Stimulated activated effector memory CD8-positive, alpha-beta T cell treated with anti-CD3 and anti-CD28 coated beads, Interleukin-12 subunit alpha, Interleukin-12 subunit beta, amount 100 ng/mL, for 72 hours (primary cell): ENCODE measurements at regions not wholly inside any gene's neighbourhood (a gene's known extent, or its start where the extent isn't known, plus 50 kb on each side); places are given as distances from the start of the nearest gene placed in this dataset.
"Not testable (repeated sequence)": the region's sequence is repeated elsewhere in the genome, so short reads cannot be mapped to it uniquely, and the experiment has no call there.

Experiments
- ATAC-seq: fragments of 150-1000 bp; cut with Tn5 transposase; 2 replicates; pipeline ENCODE4 v1.10.0; 2021
- DNase-seq, 2 donors: peaks; one replicate each; pipeline ENCODE4 v3.0.0; 2021 to 2022; ENCODE audit warnings: low spot score in 2 of 2
- H3K27ac Mint-ChIP-seq: one replicate; pipeline ENCODE4 v1.8.0; 2022; ENCODE audit warnings: mild to moderate bottlenecking, mixed read lengths
- H3K36me3 Mint-ChIP-seq: one replicate; pipeline ENCODE4 v1.8.0; 2022; ENCODE audit warnings: mild to moderate bottlenecking, mixed read lengths
- H3K4me1 Mint-ChIP-seq: one replicate; pipeline ENCODE4 v1.8.0; 2022; ENCODE audit warnings: mixed read lengths
- H3K4me3 Mint-ChIP-seq: one replicate; pipeline ENCODE4 v1.8.0; 2022; ENCODE audit warnings: mild to moderate bottlenecking, mixed read lengths
- H3K9me3 Mint-ChIP-seq: one replicate; pipeline ENCODE4 v1.8.0; 2022; ENCODE audit warnings: mixed read lengths

GRCh38 chr6:101070044-101070608 lies 189.0 kb upstream of the ASCC3 start:
- no peaks in the 10 kb centered on the region for H3K36me3 Mint-ChIP-seq
- DNase-seq (no peak), ATAC-seq (no peak)
- H3K27ac Mint-ChIP-seq: no peak overlapping the region
- H3K9me3 Mint-ChIP-seq: peaks cover under 1% of the 10 kb centered on the region
- no peaks in the 10 kb centered on the region for H3K4me1 Mint-ChIP-seq
- H3K4me3 Mint-ChIP-seq: no peak overlapping the region

- no peaks in the 10 kb centered on the region for H3K4me1 Mint-ChIP-seq
- H3K9me3 Mint-ChIP-seq: peaks cover 5% of the 10 kb centered on the region
- no peak overlapping the region for H3K4me3 Mint-ChIP-seq
- ATAC-seq: no peak
- H3K27ac Mint-ChIP-seq: no peak overlapping the region
- no peaks in the 10 kb centered on the region for H3K36me3 Mint-ChIP-seq
- DNase-seq: no peak
Observed at GRCh38 chr6:101077344-101077743, 196.2 kb upstream of the ASCC3 start.

- DNase-seq (no peak), ATAC-seq (no peak)
- H3K4me1 Mint-ChIP-seq: no peaks in the 10 kb centered on the region
- H3K36me3 Mint-ChIP-seq: no peaks in the 10 kb centered on the region
- peaks cover 5% of the 10 kb centered on the region for H3K9me3 Mint-ChIP-seq
- no peak overlapping the region for H3K4me3 Mint-ChIP-seq
- H3K27ac Mint-ChIP-seq: no peak overlapping the region
Observed at GRCh38 chr6:101079696-101080270, 198.7 kb upstream of the ASCC3 start.

GRCh38 chr6:101080597-101080996 lies 199.5 kb upstream of the ASCC3 start:
- no peaks in the 10 kb centered on the region for H3K4me1 Mint-ChIP-seq
- H3K36me3 Mint-ChIP-seq: no peaks in the 10 kb centered on the region
- H3K4me3 Mint-ChIP-seq: no peak overlapping the region
- DNase-seq (no peak), ATAC-seq (no peak)
- no peak overlapping the region for H3K27ac Mint-ChIP-seq
- peaks cover 5% of the 10 kb centered on the region for H3K9me3 Mint-ChIP-seq

GRCh38 chr6:101083533-101084175 lies 202.5 kb upstream of the ASCC3 start:
- H3K27ac Mint-ChIP-seq: no peak overlapping the region
- H3K4me1 Mint-ChIP-seq: no peaks in the 10 kb centered on the region
- H3K36me3 Mint-ChIP-seq: no peaks in the 10 kb centered on the region
- no peak for DNase-seq
- peaks cover 3% of the 10 kb centered on the region for H3K9me3 Mint-ChIP-seq
- H3K4me3 Mint-ChIP-seq: no peak overlapping the region
- ATAC-seq: no peak

GRCh38 chr6:101085327-101085726 lies 204.2 kb upstream of the ASCC3 start:
- ATAC-seq (no peak), DNase-seq (no peak)
- no peaks in the 10 kb centered on the region for H3K4me1 Mint-ChIP-seq
- H3K9me3 Mint-ChIP-seq: peaks cover 10% of the 10 kb centered on the region
- H3K27ac Mint-ChIP-seq: no peak overlapping the region
- no peaks in the 10 kb centered on the region for H3K36me3 Mint-ChIP-seq
- H3K4me3 Mint-ChIP-seq: no peak overlapping the region

- ATAC-seq (no peak), DNase-seq (no peak)
- Mint-ChIP-seq H3K4me3 (no peak overlapping the region), H3K4me1 (no peaks in the 10 kb centered on the region), H3K9me3 (peaks cover 19% of the 10 kb centered on the region), H3K36me3 (no peaks in the 10 kb centered on the region), H3K27ac (no peak overlapping the region)
Observed at GRCh38 chr6:101086473-101086872, 205.3 kb upstream of the ASCC3 start.

GRCh38 chr6:101088594-101088993 lies 207.5 kb upstream of the ASCC3 start:
- Mint-ChIP-seq H3K27ac (no peak overlapping the region), H3K9me3 (peaks cover 23% of the 10 kb centered on the region), H3K4me3 (no peak overlapping the region), H3K36me3 (no peaks in the 10 kb centered on the region), H3K4me1 (no peaks in the 10 kb centered on the region)
- no peak for ATAC-seq
- DNase-seq: no peak

DNA sequence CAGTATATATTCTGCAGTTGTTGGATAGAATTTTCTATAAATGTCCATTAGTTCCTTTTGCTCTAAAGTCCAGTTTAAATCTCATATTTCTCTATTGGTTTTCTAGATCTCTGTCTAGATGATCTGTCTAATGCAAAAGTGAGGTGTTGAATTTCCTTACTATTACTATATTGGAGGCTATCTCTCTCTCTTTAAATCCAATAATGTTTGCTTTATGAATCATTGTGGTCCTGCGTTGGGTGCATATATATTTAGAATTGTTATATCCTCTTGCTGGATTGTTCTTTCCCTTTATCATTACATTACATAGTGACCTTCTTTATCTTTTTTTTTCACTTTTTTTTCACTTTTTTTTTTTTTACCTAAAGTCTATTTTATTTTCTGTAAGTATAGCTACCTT lies 208.5 kb upstream of the ASCC3 start:
- Mint-ChIP-seq H3K4me1 (no peaks in the 10 kb centered on the region), H3K36me3 (no peaks in the 10 kb centered on the region), H3K27ac (no peak overlapping the region), H3K4me3 (no peak overlapping the region), H3K9me3 (peaks cover 23% of the 10 kb centered on the region)
- ATAC-seq (no peak), DNase-seq (no peak)

DNA sequence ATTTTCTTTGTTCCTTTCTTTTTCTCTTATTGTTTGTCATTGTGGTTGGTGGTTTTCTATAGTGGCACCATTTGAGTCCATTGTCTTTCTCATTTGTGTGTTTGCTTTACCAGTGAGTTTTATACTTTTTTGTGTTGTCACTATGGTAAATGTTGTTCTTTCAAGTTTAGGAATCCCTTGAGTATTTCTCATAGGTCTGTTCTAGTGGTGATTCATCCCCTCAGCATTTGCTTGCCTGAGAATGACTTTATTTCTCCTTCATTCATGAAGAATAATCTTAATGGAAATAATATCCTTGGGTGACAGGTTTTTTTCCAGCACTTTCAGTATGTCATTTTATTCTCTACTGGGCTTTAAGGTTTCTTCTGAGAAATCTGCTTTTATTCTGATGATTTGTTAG lies 209.2 kb upstream of the ASCC3 start:
- Mint-ChIP-seq H3K4me3 (no peak overlapping the region), H3K27ac (no peak overlapping the region), H3K4me1 (no peaks in the 10 kb centered on the region), H3K9me3 (peaks cover 23% of the 10 kb centered on the region), H3K36me3 (no peaks in the 10 kb centered on the region)
- DNase-seq (no peak), ATAC-seq (no peak)

- DNase-seq, H3K36me3 Mint-ChIP-seq, H3K4me1 Mint-ChIP-seq, ATAC-seq, H3K4me3 Mint-ChIP-seq, H3K27ac Mint-ChIP-seq: not testable (repeated sequence)
- H3K9me3 Mint-ChIP-seq: peaks cover 17% of the 10 kb centered on the region
Observed at GRCh38 chr6:101098605-101099004, 217.5 kb upstream of the ASCC3 start.

GRCh38 chr6:101102702-101103101 lies 221.6 kb upstream of the ASCC3 start:
- H3K36me3 Mint-ChIP-seq: no peaks in the 10 kb centered on the region
- peaks cover 13% of the 10 kb centered on the region for H3K9me3 Mint-ChIP-seq
- H3K27ac Mint-ChIP-seq: no peak overlapping the region
- H3K4me3 Mint-ChIP-seq: no peak overlapping the region
- no peak for ATAC-seq
- no peak for DNase-seq
- H3K4me1 Mint-ChIP-seq: no peaks in the 10 kb centered on the region

DNA sequence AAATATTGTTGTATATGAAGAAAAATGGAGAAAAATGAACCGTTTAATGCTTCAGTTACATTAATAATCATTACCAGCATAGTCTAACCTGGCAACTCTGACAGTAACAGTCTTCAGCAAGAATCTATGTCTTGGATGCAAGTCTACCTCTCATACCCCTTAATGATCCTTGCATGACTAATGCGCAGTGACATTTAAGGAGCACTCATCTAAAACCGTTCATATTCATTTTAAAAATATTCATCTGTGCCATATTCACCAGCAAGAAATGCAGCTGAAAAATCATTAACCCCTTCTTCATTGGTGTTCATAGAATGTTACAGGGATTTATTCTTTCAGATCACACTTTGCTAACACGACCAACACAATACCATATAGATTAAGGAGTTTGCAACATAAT lies 227.2 kb upstream of the ASCC3 start:
- DNase-seq: no peak
- Mint-ChIP-seq H3K4me1 (no peaks in the 10 kb centered on the region), H3K9me3 (no peaks in the 10 kb centered on the region), H3K27ac (no peak overlapping the region), H3K36me3 (no peaks in the 10 kb centered on the region), H3K4me3 (no peak overlapping the region)
- ATAC-seq: no peak

- ATAC-seq (no peak), DNase-seq (no peak)
- H3K36me3 Mint-ChIP-seq: no peaks in the 10 kb centered on the region
- no peaks in the 10 kb centered on the region for H3K9me3 Mint-ChIP-seq
- no peaks in the 10 kb centered on the region for H3K4me1 Mint-ChIP-seq
- no peak overlapping the region for H3K27ac Mint-ChIP-seq
- no peak overlapping the region for H3K4me3 Mint-ChIP-seq
Observed at GRCh38 chr6:101110814-101111213, 229.7 kb upstream of the ASCC3 start.

DNA sequence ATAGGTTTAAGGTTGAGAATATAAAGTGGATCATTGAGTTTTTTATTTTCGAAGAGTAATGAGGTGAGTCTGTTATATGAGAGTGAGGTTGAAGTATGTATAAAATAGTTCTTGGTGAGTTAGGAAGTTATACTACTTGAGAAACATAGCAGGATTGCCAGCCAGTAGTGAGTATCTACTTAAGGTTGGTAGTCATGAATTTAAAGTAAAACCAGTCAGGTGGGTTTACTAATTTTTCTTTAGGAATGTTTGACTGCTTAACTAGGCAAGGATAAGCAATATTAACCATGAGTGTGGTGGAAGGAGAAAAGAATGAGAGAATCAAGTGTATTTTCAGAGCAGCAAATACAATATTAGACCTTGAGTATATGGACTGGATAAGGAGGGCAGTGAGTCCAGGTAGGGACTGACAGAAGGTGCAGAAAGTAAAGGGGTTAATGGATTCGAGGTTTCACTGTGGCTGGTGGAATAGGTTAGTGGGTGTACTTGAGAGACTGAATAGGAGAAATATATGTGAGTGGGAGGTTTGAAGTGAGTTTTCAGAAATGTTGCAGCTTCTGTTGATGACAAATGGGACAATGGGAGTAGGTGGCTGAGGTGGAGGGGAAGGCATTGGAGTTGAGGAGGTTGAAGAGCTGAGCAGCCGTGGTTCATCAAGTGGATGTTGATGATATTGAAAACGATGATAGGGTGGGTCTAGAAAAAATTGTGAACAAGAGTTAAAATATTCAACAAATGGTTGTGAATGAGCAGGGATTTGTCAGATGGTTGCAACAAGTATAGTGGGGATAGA lies 232.5 kb upstream of the ASCC3 start:
- Mint-ChIP-seq H3K4me1 (no peaks in the 10 kb centered on the region), H3K4me3 (no peak overlapping the region), H3K9me3 (no peaks in the 10 kb centered on the region), H3K36me3 (no peaks in the 10 kb centered on the region), H3K27ac (no peak overlapping the region)
- DNase-seq (no peak), ATAC-seq (no peak)

- no peaks in the 10 kb centered on the region for H3K4me1 Mint-ChIP-seq
- no peak overlapping the region for H3K27ac Mint-ChIP-seq
- H3K4me3 Mint-ChIP-seq: no peak overlapping the region
- ATAC-seq (no peak), DNase-seq (no peak)
- H3K36me3 Mint-ChIP-seq: no peaks in the 10 kb centered on the region
- no peaks in the 10 kb centered on the region for H3K9me3 Mint-ChIP-seq
Observed at GRCh38 chr6:101114703-101115102, 233.6 kb upstream of the ASCC3 start.
